GM19023 (cell line): ENCODE measurements at regions not wholly inside any gene's neighbourhood (a gene's known extent, or its start where the extent isn't known, plus 50 kb on each side); places are given as distances from the start of the nearest gene placed in this dataset.

ENCODE experiments used
- ATAC-seq: cut with Tn5 transposase; IDR thresholded peaks from one replicate; pipeline ENCODE4 v1.9.1; 2021; ENCODE audit warnings: mild to moderate bottlenecking, moderate library complexity; ENCODE audit not compliant: unreplicated experiment

- ATAC-seq = no peak
Observed at GRCh38 chr20:7313047-7313446, 545.6 kb downstream of the BMP2 start.

GRCh38 chr20:7323957-7324356 lies 556.5 kb downstream of the BMP2 start:
- ATAC-seq = no peak

- ATAC-seq = no peak
Observed at GRCh38 chr20:7327810-7328209, 560.3 kb downstream of the BMP2 start.

- ATAC-seq = no peak
Observed at GRCh38 chr20:7330850-7331249, 563.4 kb downstream of the BMP2 start.

GRCh38 chr20:7332169-7332568 lies 564.7 kb downstream of the BMP2 start:
- ATAC-seq = no peak

GRCh38 chr20:7333841-7334240 lies 566.4 kb downstream of the BMP2 start:
- ATAC-seq = no peak

- ATAC-seq = no peak
Observed at GRCh38 chr20:7346026-7346425, 578.5 kb downstream of the BMP2 start.

- no peak for ATAC-seq
Observed at GRCh38 chr20:7346562-7346961, 579.1 kb downstream of the BMP2 start.

GRCh38 chr20:7347409-7347808 lies 579.9 kb downstream of the BMP2 start:
- ATAC-seq = no peak

- no peak for ATAC-seq
Observed at GRCh38 chr20:7348253-7348652, 580.8 kb downstream of the BMP2 start.

- no peak for ATAC-seq
Observed at GRCh38 chr20:7352165-7352564, 584.7 kb downstream of the BMP2 start.

- no peak for ATAC-seq
Observed at GRCh38 chr20:7355051-7355450, 585.2 kb downstream of the HAO1 start.

GRCh38 chr20:7358670-7359069 lies 581.6 kb downstream of the HAO1 start:
- no peak for ATAC-seq

GRCh38 chr20:7359739-7360138 lies 580.5 kb downstream of the HAO1 start:
- ATAC-seq = no peak

GRCh38 chr20:7361321-7361720 lies 578.9 kb downstream of the HAO1 start:
- ATAC-seq = no peak

GRCh38 chr20:7361931-7362330 lies 578.3 kb downstream of the HAO1 start:
- no peak for ATAC-seq

GRCh38 chr20:7362601-7363000 lies 577.7 kb downstream of the HAO1 start:
- ATAC-seq = no peak

GRCh38 chr20:7366189-7366588 lies 574.1 kb downstream of the HAO1 start:
- ATAC-seq = no peak

GRCh38 chr20:7371518-7372163 lies 568.6 kb downstream of the HAO1 start:
- no peak for ATAC-seq

- no peak for ATAC-seq
Observed at GRCh38 chr20:7375905-7376304, 564.4 kb downstream of the HAO1 start.

- ATAC-seq = no peak
Observed at GRCh38 chr20:7378864-7379605, 561.2 kb downstream of the HAO1 start.

GRCh38 chr20:7379621-7380220 lies 560.5 kb downstream of the HAO1 start:
- ATAC-seq = no peak
